ENCODE measurements at regions not wholly inside any gene's neighbourhood (a gene's known extent, or its start where the extent isn't known, plus 50 kb on each side); places are given as distances from the start of the nearest gene placed in this dataset.

GRCh38 chr6:79394690-79395089, 142.5 kb downstream of the LCA5 start:
- TF ChIP-seq, protein P1, sequence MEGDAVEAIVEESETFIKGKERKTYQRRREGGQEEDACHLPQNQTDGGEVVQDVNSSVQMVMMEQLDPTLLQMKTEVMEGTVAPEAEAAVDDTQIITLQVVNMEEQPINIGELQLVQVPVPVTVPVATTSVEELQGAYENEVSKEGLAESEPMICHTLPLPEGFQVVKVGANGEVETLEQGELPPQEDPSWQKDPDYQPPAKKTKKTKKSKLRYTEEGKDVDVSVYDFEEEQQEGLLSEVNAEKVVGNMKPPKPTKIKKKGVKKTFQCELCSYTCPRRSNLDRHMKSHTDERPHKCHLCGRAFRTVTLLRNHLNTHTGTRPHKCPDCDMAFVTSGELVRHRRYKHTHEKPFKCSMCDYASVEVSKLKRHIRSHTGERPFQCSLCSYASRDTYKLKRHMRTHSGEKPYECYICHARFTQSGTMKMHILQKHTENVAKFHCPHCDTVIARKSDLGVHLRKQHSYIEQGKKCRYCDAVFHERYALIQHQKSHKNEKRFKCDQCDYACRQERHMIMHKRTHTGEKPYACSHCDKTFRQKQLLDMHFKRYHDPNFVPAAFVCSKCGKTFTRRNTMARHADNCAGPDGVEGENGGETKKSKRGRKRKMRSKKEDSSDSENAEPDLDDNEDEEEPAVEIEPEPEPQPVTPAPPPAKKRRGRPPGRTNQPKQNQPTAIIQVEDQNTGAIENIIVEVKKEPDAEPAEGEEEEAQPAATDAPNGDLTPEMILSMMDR (conservative IDR thresholded peaks at IDR 0.05): no peak
- no peak for TF ChIP-seq EZH2 (IDR thresholded peaks at IDR 0.05; ENCODE audit: low read depth)

All from PC-9 (cell line).